ENCODE measurements at regions not wholly inside any gene's neighbourhood (a gene's known extent, or its start where the extent isn't known, plus 50 kb on each side); places are given as distances from the start of the nearest gene placed in this dataset.

GRCh38 chr3:76502076-76502475 lies 537.8 kb upstream of the ROBO2 start:
- TF ChIP-seq, protein P1, sequence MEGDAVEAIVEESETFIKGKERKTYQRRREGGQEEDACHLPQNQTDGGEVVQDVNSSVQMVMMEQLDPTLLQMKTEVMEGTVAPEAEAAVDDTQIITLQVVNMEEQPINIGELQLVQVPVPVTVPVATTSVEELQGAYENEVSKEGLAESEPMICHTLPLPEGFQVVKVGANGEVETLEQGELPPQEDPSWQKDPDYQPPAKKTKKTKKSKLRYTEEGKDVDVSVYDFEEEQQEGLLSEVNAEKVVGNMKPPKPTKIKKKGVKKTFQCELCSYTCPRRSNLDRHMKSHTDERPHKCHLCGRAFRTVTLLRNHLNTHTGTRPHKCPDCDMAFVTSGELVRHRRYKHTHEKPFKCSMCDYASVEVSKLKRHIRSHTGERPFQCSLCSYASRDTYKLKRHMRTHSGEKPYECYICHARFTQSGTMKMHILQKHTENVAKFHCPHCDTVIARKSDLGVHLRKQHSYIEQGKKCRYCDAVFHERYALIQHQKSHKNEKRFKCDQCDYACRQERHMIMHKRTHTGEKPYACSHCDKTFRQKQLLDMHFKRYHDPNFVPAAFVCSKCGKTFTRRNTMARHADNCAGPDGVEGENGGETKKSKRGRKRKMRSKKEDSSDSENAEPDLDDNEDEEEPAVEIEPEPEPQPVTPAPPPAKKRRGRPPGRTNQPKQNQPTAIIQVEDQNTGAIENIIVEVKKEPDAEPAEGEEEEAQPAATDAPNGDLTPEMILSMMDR (IDR thresholded peaks at IDR 0.05): no peak
- TF ChIP-seq POLR2A (IDR thresholded peaks at IDR 0.05): no peak

Data from Peyer's patch (tissue), 4 donors.